Gastroesophageal sphincter (tissue), 4 donors: ENCODE measurements at regions not wholly inside any gene's neighbourhood (a gene's known extent, or its start where the extent isn't known, plus 50 kb on each side); places are given as distances from the start of the nearest gene placed in this dataset.

Source experiments
- ATAC-seq: fragments of 150-250 bp; one replicate; pipeline ENCODE4 v1.9.1; 2016; ENCODE audit warnings: mild to moderate bottlenecking, moderate library complexity
- H3K27ac ChIP-seq, 4 donors: fragments of 200-600 bp; sonication (generic) in 3 of 4; 1 replicate in 3 of 4; 2 replicates in 1 of 4; pipeline ENCODE4 v1.5.1; 2016 to 2019
- H3K27me3 ChIP-seq: fragments of 200-600 bp; sonication (generic); one replicate; pipeline ENCODE4 v1.5.1; 2019
- H3K36me3 ChIP-seq, 2 donors: fragments of 200-600 bp; sonication (generic); one replicate each; pipeline ENCODE4 v1.5.1; 2019; ENCODE audit warnings: control low read depth in 1 of 2
- H3K4me1 ChIP-seq, 3 donors: fragments of 200-600 bp; sonication (generic); 1 replicate in 2 of 3; 2 replicates in 1 of 3; pipeline ENCODE4 v1.5.1; 2016 to 2019; ENCODE audit warnings: control low read depth in 2 of 3
- H3K4me3 ChIP-seq, 2 donors: fragments of 200-600 bp; sonication (generic); one replicate each; pipeline ENCODE4 v1.5.1; 2019; ENCODE audit warnings: mild to moderate bottlenecking in 1 of 2, moderate library complexity in 1 of 2
- H3K9me3 ChIP-seq, 3 donors: fragments of 200-600 bp; sonication (generic); one replicate each; pipeline ENCODE4 v1.5.1; 2017 to 2019; ENCODE audit warnings: control low read depth in 2 of 3
- CTCF ChIP-seq, 4 experiments: fragments of 200-600 bp in 2 of 4; fragments of 450-650 bp in 2 of 4; sonication (generic) in 1 of 4; IDR thresholded peaks; one replicate each; pipeline ENCODE4 v1.5.1; 2017 to 2019; ENCODE audit warnings: antibody characterized with exemption in 4 of 4, mild to moderate bottlenecking in 2 of 4, moderate library complexity in 2 of 4
- EP300 ChIP-seq: sonication (generic); formaldehyde crosslinking; IDR thresholded peaks from one replicate; pipeline ENCODE4 v1.6.1; 2017; ENCODE audit warnings: antibody characterized with exemption, mild to moderate bottlenecking
- POLR2A ChIP-seq, 2 donors: fragments of 450-650 bp; IDR thresholded peaks; one replicate each; pipeline ENCODE4 v1.6.1; 2017; ENCODE audit warnings: antibody characterized with exemption in 2 of 2, mild to moderate bottlenecking in 2 of 2, moderate library complexity in 1 of 2
- POLR2AphosphoS5 ChIP-seq: sonication (generic); formaldehyde crosslinking; IDR thresholded peaks from one replicate; pipeline ENCODE4 v1.6.1; 2017; ENCODE audit warnings: antibody characterized with exemption
- WGBS, 2 donors: methylation state at CpG; one replicate each; pipeline ENCODE4 v1.1.5; 2018; ENCODE audit warnings: low coverage in 1 of 2; 5-methylcytosine and 5-hydroxymethylcytosine counted together

- H3K27ac ChIP-seq, result no peak overlapping the region
- H3K27me3 ChIP-seq, result no peaks in the 10 kb centered on the region
- TF ChIP-seq CTCF (IDR thresholded peaks at IDR 0.05), result peak in 1 of 4 experiments; percentile 5
- no peak for TF ChIP-seq EP300
- no peaks in the 10 kb centered on the region for H3K9me3 ChIP-seq
- H3K4me1 ChIP-seq, result peaks cover 0 to 34% (median 0%) of the 10 kb centered on the region in 3 donors
- no peak for ATAC-seq
- H3K36me3 ChIP-seq, result no peaks in the 10 kb centered on the region
- no peak overlapping the region for H3K4me3 ChIP-seq
These were observed 92.3 kb upstream of the PRPS1L1 start for GRCh38 chr7:18119985-18120384.

GRCh38 chr7:18123508-18124239 is 96.0 kb upstream of the PRPS1L1 start:
- no peak for ATAC-seq
- no peaks in the 10 kb centered on the region for H3K9me3 ChIP-seq
- H3K4me1 ChIP-seq, result peaks cover 0 to 50% (median 13%) of the 10 kb centered on the region in 3 donors
- TF ChIP-seq EP300, result no peak
- TF ChIP-seq POLR2A (IDR thresholded peaks at IDR 0.05), result no peak
- H3K27ac ChIP-seq, result no peak overlapping the region
- no peaks in the 10 kb centered on the region for H3K36me3 ChIP-seq
- H3K27me3 ChIP-seq, result no peaks in the 10 kb centered on the region
- H3K4me3 ChIP-seq, result no peak overlapping the region
- WGBS, 2 donors, result 86 to 100% methylated on average over 1 to 2 of the region's 2 CpGs

GRCh38 chr7:18125476-18125875 is 97.8 kb upstream of the PRPS1L1 start:
- no peak for TF ChIP-seq CTCF (IDR thresholded peaks at IDR 0.05)
- no peak for TF ChIP-seq POLR2A (IDR thresholded peaks at IDR 0.05)
- TF ChIP-seq EP300, result no peak
- no peak for TF ChIP-seq POLR2AphosphoS5
- Histone ChIP-seq H3K4me3 (no peak overlapping the region), H3K27me3 (no peaks in the 10 kb centered on the region), H3K4me1 (peaks cover 0 to 48% (median 14%) of the 10 kb centered on the region in 3 donors), H3K36me3 (no peaks in the 10 kb centered on the region), H3K9me3 (no peaks in the 10 kb centered on the region), H3K27ac (no peak overlapping the region)
- 32 to 37% methylated on average over 2 of the region's 2 CpGs for WGBS, 2 donors
- no peak for ATAC-seq

- Histone ChIP-seq H3K9me3 (no peaks in the 10 kb centered on the region), H3K36me3 (no peaks in the 10 kb centered on the region), H3K27me3 (no peaks in the 10 kb centered on the region), H3K4me3 (no peak overlapping the region), H3K4me1 (peaks cover 0 to 44% (median 14%) of the 10 kb centered on the region in 3 donors), H3K27ac (no peak overlapping the region)
- 30 to 46% methylated on average over 2 of the region's 2 CpGs for WGBS, 2 donors
- no peak for ATAC-seq
- TF ChIP-seq POLR2A (IDR thresholded peaks at IDR 0.05) (no peak), EP300 (no peak)
These were observed 98.6 kb upstream of the PRPS1L1 start for GRCh38 chr7:18126281-18126680.

- H3K27ac ChIP-seq, result no peak overlapping the region
- no peaks in the 10 kb centered on the region for H3K9me3 ChIP-seq
- WGBS, 2 donors, result 74 to 93% methylated on average over 3 of the region's 3 CpGs
- TF ChIP-seq EP300, result no peak
- TF ChIP-seq CTCF (IDR thresholded peaks at IDR 0.05), result no peak
- no peak for TF ChIP-seq POLR2A (IDR thresholded peaks at IDR 0.05)
- TF ChIP-seq POLR2AphosphoS5, result no peak
- no peak for ATAC-seq
- H3K4me3 ChIP-seq, result no peak overlapping the region
- H3K36me3 ChIP-seq, result no peaks in the 10 kb centered on the region
- peaks cover 0 to 51% (median 21%) of the 10 kb centered on the region in 3 donors for H3K4me1 ChIP-seq
- no peaks in the 10 kb centered on the region for H3K27me3 ChIP-seq
These were observed 101.2 kb upstream of the PRPS1L1 start for GRCh38 chr7:18128846-18129245.

- no peak for ATAC-seq
- Histone ChIP-seq H3K27me3 (no peaks in the 10 kb centered on the region), H3K4me3 (no peak overlapping the region), H3K4me1 (peaks cover 0 to 28% (median 16%) of the 10 kb centered on the region in 3 donors), H3K9me3 (no peaks in the 10 kb centered on the region), H3K27ac (no peak overlapping the region), H3K36me3 (no peaks in the 10 kb centered on the region)
- TF ChIP-seq EP300 (no peak), CTCF (IDR thresholded peaks at IDR 0.05) (no peak), POLR2A (IDR thresholded peaks at IDR 0.05) (no peak), POLR2AphosphoS5 (no peak)
These were observed 105.2 kb upstream of the PRPS1L1 start for GRCh38 chr7:18132811-18133210.
